Nephron (organoid): ENCODE measurements at regions not wholly inside any gene's neighbourhood (a gene's known extent, or its start where the extent isn't known, plus 50 kb on each side); places are given as distances from the start of the nearest gene placed in this dataset.
"Not testable (repeated sequence)": the region's sequence is repeated elsewhere in the genome, so short reads cannot be mapped to it uniquely, and the experiment has no call there.

Experiments used
- H3K27ac Mint-ChIP-seq, 3 experiments: 2 replicates each; pipeline ENCODE4 v1.8.0; 2020; ENCODE audit warnings: mixed read lengths in 3 of 3, mild to moderate bottlenecking in 2 of 3, moderate library complexity in 1 of 3
- H3K27me3 Mint-ChIP-seq: 2 replicates; pipeline ENCODE4 v1.8.0; 2021; ENCODE audit warnings: low read depth, mild to moderate bottlenecking, moderate library complexity, mixed read lengths
- H3K36me3 Mint-ChIP-seq: 2 replicates; pipeline ENCODE4 v1.8.0; 2020; ENCODE audit warnings: low read depth, mixed read lengths
- H3K4me1 Mint-ChIP-seq: 2 replicates; pipeline ENCODE4 v1.8.0; 2020; ENCODE audit warnings: mixed read lengths
- H3K4me3 Mint-ChIP-seq, 3 experiments: 2 replicates each; pipeline ENCODE4 v1.8.0; 2020; ENCODE audit warnings: mild to moderate bottlenecking in 3 of 3, mixed read lengths in 3 of 3, moderate library complexity in 2 of 3
- H3K9me3 Mint-ChIP-seq: 2 replicates; pipeline ENCODE4 v1.8.0; 2020; ENCODE audit warnings: mixed read lengths
- CTCF ChIP-seq, 3 experiments: fragments of 200-600 bp; sonication (generic); IDR thresholded peaks; one replicate each; pipeline ENCODE4 v1.5.0; 2021; ENCODE audit warnings: antibody characterized with exemption in 3 of 3; ENCODE audit not compliant: unreplicated experiment in 3 of 3

- Mint-ChIP-seq H3K27me3 (peaks cover 22% of the 10 kb centered on the region), H3K27ac (no peak overlapping the region), H3K36me3 (no peaks in the 10 kb centered on the region), H3K9me3 (no peaks in the 10 kb centered on the region), H3K4me3 (no peak overlapping the region), H3K4me1 (peaks cover 22% of the 10 kb centered on the region)
- TF ChIP-seq CTCF (IDR thresholded peaks at IDR 0.05; ENCODE audit: unreplicated experiment in 3 of 3): no peak
Measured at GRCh38 chr6:167706313-167707109, 120.2 kb upstream of the AFDN start.

- Mint-ChIP-seq H3K27me3 (peaks cover 28% of the 10 kb centered on the region), H3K36me3 (no peaks in the 10 kb centered on the region), H3K27ac (peak overlapping the region in 1 of 3 experiments; percentile 54), H3K9me3 (no peaks in the 10 kb centered on the region), H3K4me3 (no peak overlapping the region), H3K4me1 (peaks cover 27% of the 10 kb centered on the region)
- TF ChIP-seq CTCF (IDR thresholded peaks at IDR 0.05; ENCODE audit: unreplicated experiment in 3 of 3): no peak
Measured at GRCh38 chr6:167707686-167708500, 118.8 kb upstream of the AFDN start.

GRCh38 chr6:167708501-167709094 lies 118.1 kb upstream of the AFDN start:
- Mint-ChIP-seq H3K4me1 (peaks cover 27% of the 10 kb centered on the region), H3K27me3 (peaks cover 34% of the 10 kb centered on the region), H3K36me3 (no peaks in the 10 kb centered on the region), H3K27ac (peak overlapping the region in 1 of 3 experiments; percentile 17), H3K4me3 (no peak overlapping the region), H3K9me3 (no peaks in the 10 kb centered on the region)
- no peak for TF ChIP-seq CTCF (IDR thresholded peaks at IDR 0.05; ENCODE audit: unreplicated experiment in 3 of 3)

- H3K9me3 Mint-ChIP-seq: no peaks in the 10 kb centered on the region
- TF ChIP-seq CTCF (IDR thresholded peaks at IDR 0.05; ENCODE audit: unreplicated experiment in 3 of 3): no peak
- no peak overlapping the region for H3K4me3 Mint-ChIP-seq
- H3K4me1 Mint-ChIP-seq: peaks cover 30% of the 10 kb centered on the region
- H3K27ac Mint-ChIP-seq: peak overlapping the region in 1 of 3 experiments; percentile 17
- H3K36me3 Mint-ChIP-seq: no peaks in the 10 kb centered on the region
- peaks cover 36% of the 10 kb centered on the region for H3K27me3 Mint-ChIP-seq
Measured at GRCh38 chr6:167709196-167709595, 117.5 kb upstream of the AFDN start.

- peaks cover 36% of the 10 kb centered on the region for H3K27me3 Mint-ChIP-seq
- H3K36me3 Mint-ChIP-seq, H3K4me3 Mint-ChIP-seq, H3K27ac Mint-ChIP-seq, H3K9me3 Mint-ChIP-seq: not testable (repeated sequence)
- peaks cover 31% of the 10 kb centered on the region for H3K4me1 Mint-ChIP-seq
Measured at GRCh38 chr6:167709776-167710336, 116.9 kb upstream of the AFDN start.

GRCh38 chr6:167710363-167710920 lies 116.3 kb upstream of the AFDN start:
- no peaks in the 10 kb centered on the region for H3K36me3 Mint-ChIP-seq
- H3K4me3 Mint-ChIP-seq: no peak overlapping the region
- peaks cover 36% of the 10 kb centered on the region for H3K27me3 Mint-ChIP-seq
- no peak for TF ChIP-seq CTCF (IDR thresholded peaks at IDR 0.05; ENCODE audit: unreplicated experiment in 3 of 3)
- H3K27ac Mint-ChIP-seq: no peak overlapping the region
- H3K4me1 Mint-ChIP-seq: peaks cover 29% of the 10 kb centered on the region
- no peaks in the 10 kb centered on the region for H3K9me3 Mint-ChIP-seq
